Mammary epithelial cell (primary cell): ENCODE measurements at regions not wholly inside any gene's neighbourhood (a gene's known extent, or its start where the extent isn't known, plus 50 kb on each side); places are given as distances from the start of the nearest gene placed in this dataset.

Source experiments
- EZH2 ChIP-seq: IDR thresholded peaks from 2 replicates; pipeline ENCODE4 v1.6.1; 2012; ENCODE audit warnings: low read length, inconsistent platforms, borderline replicate concordance
- TF ChIP-seq, protein P1 (sequence below), 2 donors: IDR thresholded peaks in 1 of 2; conservative IDR thresholded peaks in 1 of 2; 2 replicates each; pipeline ENCODE4 v1.5.1; 2011 to 2012; ENCODE audit warnings: inconsistent platforms in 2 of 2, low read length in 2 of 2, mild to moderate bottlenecking in 2 of 2, control low read depth in 1 of 2, low read depth in 1 of 2; ENCODE audit not compliant: insufficient read depth in 1 of 2; ENCODE audit errors: extremely low read depth in 1 of 2

DNA sequence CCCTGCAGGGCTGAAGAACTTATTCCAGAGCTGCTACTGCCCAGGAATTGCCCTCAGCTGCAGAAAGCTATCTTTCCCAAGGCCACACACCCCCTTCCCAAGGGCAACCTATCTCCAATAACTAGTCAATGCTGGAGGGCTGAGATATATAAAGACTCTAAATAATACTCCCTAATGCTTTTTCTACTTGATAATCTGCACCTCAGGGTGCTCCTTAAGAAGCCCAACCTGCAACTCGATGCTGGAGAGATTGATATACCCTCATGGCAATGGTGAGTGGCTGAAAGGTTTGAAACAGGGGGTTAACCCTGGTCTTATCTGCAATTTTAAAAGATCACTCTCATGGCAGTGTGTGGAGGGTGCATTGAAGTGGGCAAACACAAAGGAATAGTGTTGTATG is 142.7 kb upstream of the APC start:
- TF ChIP-seq, protein P1, sequence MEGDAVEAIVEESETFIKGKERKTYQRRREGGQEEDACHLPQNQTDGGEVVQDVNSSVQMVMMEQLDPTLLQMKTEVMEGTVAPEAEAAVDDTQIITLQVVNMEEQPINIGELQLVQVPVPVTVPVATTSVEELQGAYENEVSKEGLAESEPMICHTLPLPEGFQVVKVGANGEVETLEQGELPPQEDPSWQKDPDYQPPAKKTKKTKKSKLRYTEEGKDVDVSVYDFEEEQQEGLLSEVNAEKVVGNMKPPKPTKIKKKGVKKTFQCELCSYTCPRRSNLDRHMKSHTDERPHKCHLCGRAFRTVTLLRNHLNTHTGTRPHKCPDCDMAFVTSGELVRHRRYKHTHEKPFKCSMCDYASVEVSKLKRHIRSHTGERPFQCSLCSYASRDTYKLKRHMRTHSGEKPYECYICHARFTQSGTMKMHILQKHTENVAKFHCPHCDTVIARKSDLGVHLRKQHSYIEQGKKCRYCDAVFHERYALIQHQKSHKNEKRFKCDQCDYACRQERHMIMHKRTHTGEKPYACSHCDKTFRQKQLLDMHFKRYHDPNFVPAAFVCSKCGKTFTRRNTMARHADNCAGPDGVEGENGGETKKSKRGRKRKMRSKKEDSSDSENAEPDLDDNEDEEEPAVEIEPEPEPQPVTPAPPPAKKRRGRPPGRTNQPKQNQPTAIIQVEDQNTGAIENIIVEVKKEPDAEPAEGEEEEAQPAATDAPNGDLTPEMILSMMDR (conservative IDR thresholded peaks at IDR 0.05 in 1 of 2, IDR thresholded peaks at IDR 0.05 in 1 of 2; ENCODE audit: extremely low read depth in 1 of 2, insufficient read depth in 1 of 2, low read depth in 1 of 2, low read length in 2 of 2) = no peak
- no peak for TF ChIP-seq EZH2
